IMR-90 (cell line): ENCODE measurements at regions not wholly inside any gene's neighbourhood (a gene's known extent, or its start where the extent isn't known, plus 50 kb on each side); places are given as distances from the start of the nearest gene placed in this dataset.

Source experiments
- ATAC-seq: fragments of 200-7000 bp; cut with Tn5 transposase; 2 replicates; pipeline ENCODE4 v1.9.1; 2020; ENCODE audit warnings: low read depth, mild to moderate bottlenecking, moderate library complexity
- BruUV-seq: library from RNA; stranded (reverse); fragments of 400-500 nt; replicated peaks from 2 replicates; lab custom pipeline; 2021; lab: Mats Ljungman, UMichigan
- CTCF ChIA-PET: fragments of 300-600 bp; formaldehyde crosslinking; extraction: SDS; loops from one replicate; lab custom pipeline; 2021; ENCODE audit warnings: antibody characterized with exemption; lab: Yijun Ruan, JAX
- POLR2A ChIA-PET: fragments of 300-600 bp; sonication (Branson Sonifier 250); formaldehyde crosslinking; loops from one replicate; lab custom pipeline; 2022; ENCODE audit warnings: antibody characterized with exemption; ENCODE audit not compliant: unreplicated experiment; lab: Charles Lee
- DNase-seq: peaks from one replicate; pipeline ENCODE4 v3.0.0; 2013
- H2AFZ ChIP-seq: replicated peaks from 2 replicates; pipeline ENCODE3; 2013; ENCODE audit warnings: low read length, mild to moderate bottlenecking; ENCODE audit not compliant: poor library complexity
- H2AK5ac ChIP-seq: 2 replicates; pipeline ENCODE4 v1.6.1; 2013; ENCODE audit warnings: low read depth, low read length, inconsistent platforms
- H2AK9ac ChIP-seq: replicated peaks from 2 replicates; pipeline ENCODE3; 2013; ENCODE audit warnings: mild to moderate bottlenecking, low read depth, low read length, moderate library complexity; ENCODE audit not compliant: poor library complexity
- H2BK120ac ChIP-seq: 2 replicates; pipeline ENCODE4 v1.6.1; 2013; ENCODE audit warnings: low read depth, low read length, inconsistent platforms
- H2BK15ac ChIP-seq: 3 replicates; pipeline ENCODE4 v1.6.1; 2013; ENCODE audit warnings: low read depth, low read length, inconsistent platforms
- H2BK20ac ChIP-seq: 2 replicates; pipeline ENCODE4 v1.6.1; 2013; ENCODE audit warnings: low read depth, mild to moderate bottlenecking, inconsistent platforms, low read length, moderate library complexity
- H2BK5ac ChIP-seq: 2 replicates; pipeline ENCODE4 v1.6.1; 2013; ENCODE audit warnings: mild to moderate bottlenecking, low read depth, low read length, inconsistent platforms; ENCODE audit not compliant: poor library complexity, severe bottlenecking
- H3K14ac ChIP-seq: replicated peaks from 2 replicates; pipeline ENCODE4 v1.6.1; 2013; ENCODE audit warnings: low read depth, low read length, inconsistent platforms
- H3K18ac ChIP-seq: 2 replicates; pipeline ENCODE4 v1.6.1; 2013; ENCODE audit warnings: low read depth, low read length, control low read depth
- H3K23ac ChIP-seq: 2 replicates; pipeline ENCODE4 v1.6.1; 2013; ENCODE audit warnings: low read depth, low read length, inconsistent platforms
- H3K27ac ChIP-seq: 2 replicates; pipeline ENCODE4 v1.5.1; 2013; ENCODE audit warnings: mild to moderate bottlenecking, control low read depth, low read length; ENCODE audit not compliant: insufficient read depth
- H3K27me3 ChIP-seq: 2 replicates; pipeline ENCODE4 v1.6.1; 2013; ENCODE audit warnings: low read length; ENCODE audit not compliant: control insufficient read depth, insufficient read depth
- H3K36me3 ChIP-seq: 2 replicates; pipeline ENCODE4 v1.6.1; 2013; ENCODE audit warnings: low read length, mixed read lengths; ENCODE audit not compliant: control insufficient read depth, insufficient read depth
- H3K4ac ChIP-seq: 2 replicates; pipeline ENCODE4 v1.6.1; 2013; ENCODE audit warnings: low read depth, low read length, inconsistent platforms
- H3K4me1 ChIP-seq: 2 replicates; pipeline ENCODE4 v1.6.1; 2013; ENCODE audit warnings: low read length, mixed read lengths; ENCODE audit not compliant: control insufficient read depth, insufficient read depth
- H3K4me2 ChIP-seq: 2 replicates; pipeline ENCODE4 v1.6.1; 2013; ENCODE audit warnings: low read depth, mild to moderate bottlenecking, control low read depth, low read length, moderate library complexity
- H3K4me3 ChIP-seq: 2 replicates; pipeline ENCODE4 v1.5.1; 2013; ENCODE audit warnings: low read depth, mild to moderate bottlenecking, control low read depth, low read length, moderate library complexity; ENCODE audit not compliant: insufficient read depth
- H3K56ac ChIP-seq: 2 replicates; pipeline ENCODE4 v1.6.1; 2013; ENCODE audit warnings: low read length, inconsistent platforms; ENCODE audit not compliant: insufficient read depth; ENCODE audit errors: extremely low read depth
- H3K79me1 ChIP-seq, 2 experiments: 2 replicates each; pipeline ENCODE4 v1.6.1; 2013; ENCODE audit warnings: low read length in 2 of 2, inconsistent platforms in 1 of 2, low read depth in 1 of 2
- H3K9ac ChIP-seq: 2 replicates; pipeline ENCODE4 v1.6.1; 2013; ENCODE audit warnings: low read depth, low read length, control low read depth
- H3K9me1 ChIP-seq: 2 replicates; pipeline ENCODE4 v1.6.1; 2013; ENCODE audit warnings: low read length, inconsistent platforms; ENCODE audit not compliant: insufficient read depth
- H3K9me3 ChIP-seq: 2 replicates; pipeline ENCODE4 v1.6.1; 2013; ENCODE audit warnings: low read length; ENCODE audit not compliant: control insufficient read depth, insufficient read depth
- H4K20me1 ChIP-seq: 2 replicates; pipeline ENCODE4 v1.6.1; 2013; ENCODE audit warnings: low read length, inconsistent platforms; ENCODE audit not compliant: insufficient read depth
- H4K5ac ChIP-seq: 2 replicates; pipeline ENCODE4 v1.6.1; 2013; ENCODE audit warnings: mild to moderate bottlenecking, low read depth, low read length, control low read depth
- H4K8ac ChIP-seq, 2 experiments: 2 replicates each; pipeline ENCODE4 v1.6.1; 2013; ENCODE audit warnings: low read depth in 2 of 2, low read length in 2 of 2, control low read depth in 1 of 2, inconsistent platforms in 1 of 2
- H4K91ac ChIP-seq: 2 replicates; pipeline ENCODE4 v1.6.1; 2013; ENCODE audit warnings: low read depth, low read length, inconsistent platforms; ENCODE audit not compliant: insufficient read depth
- BHLHE40 ChIP-seq: fragments of 150-350 bp; IDR thresholded peaks from 2 replicates; pipeline ENCODE4 v1.6.1; 2016; ENCODE audit warnings: mild to moderate bottlenecking, low read depth, low read length
- CEBPB ChIP-seq: IDR thresholded peaks from 2 replicates; pipeline ENCODE4 v1.6.1; 2012; ENCODE audit warnings: low read depth, low read length, improper control_type of control experiment
- CHD1 ChIP-seq: IDR thresholded peaks from 2 replicates; pipeline ENCODE4 v1.6.1; 2012; ENCODE audit warnings: low read depth, low read length, improper control_type of control experiment
- CTCF ChIP-seq: conservative IDR thresholded peaks from 2 replicates; pipeline ENCODE4 v1.5.1; 2012; ENCODE audit warnings: mild to moderate bottlenecking, low read depth, low read length, improper control_type of control experiment
- ELK1 ChIP-seq: fragments of 150-350 bp; IDR thresholded peaks from 2 replicates; pipeline ENCODE4 v1.6.1; 2016; ENCODE audit warnings: low read depth, mild to moderate bottlenecking, low read length, moderate library complexity, borderline replicate concordance
- MAZ ChIP-seq: IDR thresholded peaks from 2 replicates; pipeline ENCODE4 v1.6.1; 2012; ENCODE audit warnings: low read depth, mild to moderate bottlenecking, low read length, improper control_type of control experiment, moderate library complexity, borderline replicate concordance
- MXI1 ChIP-seq: IDR thresholded peaks from 2 replicates; pipeline ENCODE4 v1.6.1; 2012; ENCODE audit warnings: low read depth, mild to moderate bottlenecking, low read length, moderate library complexity, borderline replicate concordance
- NFE2L2 ChIP-seq: fragments of 150-350 bp; IDR thresholded peaks from 2 replicates; pipeline ENCODE4 v1.6.1; 2016; ENCODE audit warnings: low read depth, mild to moderate bottlenecking, low read length
- POLR2A ChIP-seq: IDR thresholded peaks from 2 replicates; pipeline ENCODE4 v1.6.1; 2012; ENCODE audit warnings: mild to moderate bottlenecking, low read depth, low read length
- RAD21 ChIP-seq: IDR thresholded peaks from 2 replicates; pipeline ENCODE4 v1.6.1; 2012; ENCODE audit warnings: low read length, improper control_type of control experiment
- RFX5 ChIP-seq: IDR thresholded peaks from 2 replicates; pipeline ENCODE4 v1.8.0; 2012; ENCODE audit warnings: low read depth, mild to moderate bottlenecking, low read length, moderate library complexity
- SMC3 ChIP-seq: fragments of 150-350 bp; IDR thresholded peaks from 2 replicates; pipeline ENCODE4 v1.6.1; 2016; ENCODE audit warnings: low read depth, mild to moderate bottlenecking, antibody characterized with exemption, low read length, moderate library complexity
- WGBS, 2 experiments: methylation state at CpG; one replicate each; pipeline versions ENCODE4 v1.1.5 to v1.1.7; 2013; ENCODE audit warnings: missing lambda C conversion rate in 2 of 2; ENCODE audit not compliant: insufficient read length in 1 of 2; ENCODE audit errors: extremely low coverage in 2 of 2; 5-methylcytosine and 5-hydroxymethylcytosine counted together
- dilution Hi-C: fragments of 300-500 bp; cut with HindIII; formaldehyde crosslinking; loops from one replicate; pipeline ENCODE4 v1.14.3; 2018; ENCODE audit warnings: low sequenced_read_pairs; ENCODE audit not compliant: unreplicated experiment
- in situ Hi-C: fragments of 300-500 bp; cut with MboI; formaldehyde crosslinking; loops from 3 replicates; pipeline ENCODE4 v1.14.3; 2019; ENCODE audit warnings: low sequenced_read_pairs, inconsistent platforms, mixed read lengths
- intact Hi-C: fragments of 100-400 bp; cut with micrococcal nuclease; formaldehyde crosslinking; loops from 2 replicates; pipeline ENCODE4 v1.10.0; 2022

- no peak for TF ChIP-seq MXI1
These were observed 102.5 kb upstream of the TNC start (continued) for GRCh38 chr9:115220319-115221005.

- no peaks in the 10 kb centered on the region; the same call in 1 of the 2 replicates for H3K27me3 ChIP-seq
- no peaks in the 10 kb centered on the region for H3K4me1 ChIP-seq
- H3K56ac ChIP-seq: no peak overlapping the region
- TF ChIP-seq NFE2L2: no peak
- TF ChIP-seq MAZ: no peak
- TF ChIP-seq CTCF: no peak
- no peak for TF ChIP-seq POLR2A
- TF ChIP-seq CHD1: no peak
- TF ChIP-seq SMC3: no peak
- no peak for TF ChIP-seq RAD21
- TF ChIP-seq CEBPB: no peak
- TF ChIP-seq MXI1: no peak
- TF ChIP-seq ELK1: no peak
- TF ChIP-seq BHLHE40: no peak
- no peak for TF ChIP-seq RFX5
- no peak overlapping the region for H3K18ac ChIP-seq
- H3K27ac ChIP-seq: no peak overlapping the region
- ATAC-seq (no peak), DNase-seq (no peak)
- H3K9ac ChIP-seq: no peak overlapping the region
- H3K4me3 ChIP-seq: no peak overlapping the region
- H2BK20ac ChIP-seq: no peak overlapping the region
- no peak overlapping the region for H4K91ac ChIP-seq
- no peak overlapping the region for H2AFZ ChIP-seq
- H3K4me2 ChIP-seq: no peak overlapping the region
- WGBS, 2 experiments: no CpG with 5 or more reads among the region's 3 CpGs
- no peak overlapping the region for H3K14ac ChIP-seq
- no peak overlapping the region for H3K4ac ChIP-seq
- intact Hi-C loops (no loop called here), in situ Hi-C loops (no loop called here), dilution Hi-C loops (no loop called here)
- H2BK5ac ChIP-seq: no peak overlapping the region
- no peak overlapping the region for H2AK9ac ChIP-seq
- H3K9me1 ChIP-seq: no peaks in the 10 kb centered on the region
- ChIA-PET CTCF (interaction anchor here (0.7 kb wide), 1 partner anchor 20 kb away, joined by 3 read pairs; no protein-coding TSS in a partner anchor), POLR2A (no interaction called here)
- no peak overlapping the region for H4K8ac ChIP-seq
- H4K20me1 ChIP-seq: no peaks in the 10 kb centered on the region
- H2BK15ac ChIP-seq: no peak overlapping the region
- H4K5ac ChIP-seq: no peak overlapping the region
- no peak overlapping the region for H3K23ac ChIP-seq
- no peak overlapping the region for H2BK120ac ChIP-seq
- H3K9me3 ChIP-seq: no peaks in the 10 kb centered on the region
- no peaks in the 10 kb centered on the region for H3K79me1 ChIP-seq
- no TSS peak for BruUV-seq
- no peak overlapping the region for H2AK5ac ChIP-seq
- H3K36me3 ChIP-seq: no peaks in the 10 kb centered on the region
These were observed 105.5 kb upstream of the TNC start for GRCh38 chr9:115223471-115223870.
